ENCODE measurements at regions not wholly inside any gene's neighbourhood (a gene's known extent, or its start where the extent isn't known, plus 50 kb on each side); places are given as distances from the start of the nearest gene placed in this dataset.

- no peak overlapping the region for H3K4me2 ChIP-seq (ENCODE audit: low read length)
- no peak overlapping the region for H3K4me3 ChIP-seq (ENCODE audit: low read length)
- H3K27ac ChIP-seq (ENCODE audit: low read length), result no peak overlapping the region
- no peaks in the 10 kb centered on the region for H3K4me1 ChIP-seq (ENCODE audit: low read length)
- no peaks in the 10 kb centered on the region for H3K9me3 ChIP-seq (ENCODE audit: insufficient read depth, low read length)
- H3K79me2 ChIP-seq (ENCODE audit: low read length), result no peaks in the 10 kb centered on the region
- no peak for TF ChIP-seq CTCF (IDR thresholded peaks at IDR 0.05; ENCODE audit: low read depth, low read length)
- TF ChIP-seq EZH2phosphoT487 (IDR thresholded peaks at IDR 0.05; ENCODE audit: low read depth), result no peak
- H4K20me1 ChIP-seq (ENCODE audit: insufficient read depth, low read length), result no peaks in the 10 kb centered on the region
- H3K36me3 ChIP-seq (replicated peaks; ENCODE audit: low read depth, low read length), result no peaks in the 10 kb centered on the region
- no peak overlapping the region for H3K9ac ChIP-seq (ENCODE audit: low read length)
- H3K27me3 ChIP-seq (ENCODE audit: low read depth, low read length), result no peaks in the 10 kb centered on the region
- no peak overlapping the region for H2AFZ ChIP-seq (ENCODE audit: low read depth, low read length)
Observed at GRCh38 chr13:63414247-63414646, 1998.6 kb upstream of the PCDH20 start.

GRCh38 chr13:63409791-63410351, 1994.2 kb upstream of the PCDH20 start:
- H2AFZ ChIP-seq (ENCODE audit: low read depth, low read length), result no peak overlapping the region
- H3K9ac ChIP-seq (ENCODE audit: low read length), result no peak overlapping the region
- no peaks in the 10 kb centered on the region for H4K20me1 ChIP-seq (ENCODE audit: insufficient read depth, low read length)
- H3K9me3 ChIP-seq (ENCODE audit: insufficient read depth, low read length), result no peaks in the 10 kb centered on the region
- H3K27ac ChIP-seq (ENCODE audit: low read length), result no peak overlapping the region
- H3K36me3 ChIP-seq (replicated peaks; ENCODE audit: low read depth, low read length), result no peaks in the 10 kb centered on the region
- H3K4me1 ChIP-seq (ENCODE audit: low read length), result no peaks in the 10 kb centered on the region
- no peak overlapping the region for H3K4me2 ChIP-seq (ENCODE audit: low read length)
- no peak for TF ChIP-seq EZH2phosphoT487 (IDR thresholded peaks at IDR 0.05; ENCODE audit: low read depth)
- no peak for TF ChIP-seq CTCF (IDR thresholded peaks at IDR 0.05; ENCODE audit: low read depth, low read length)
- H3K79me2 ChIP-seq (ENCODE audit: low read length), result no peaks in the 10 kb centered on the region
- H3K27me3 ChIP-seq (ENCODE audit: low read depth, low read length), result no peaks in the 10 kb centered on the region
- no peak overlapping the region for H3K4me3 ChIP-seq (ENCODE audit: low read length)

- H3K9ac ChIP-seq (ENCODE audit: low read length), result no peak overlapping the region
- no peaks in the 10 kb centered on the region for H3K27me3 ChIP-seq (ENCODE audit: low read depth, low read length)
- H3K36me3 ChIP-seq (replicated peaks; ENCODE audit: low read depth, low read length), result no peaks in the 10 kb centered on the region
- H2AFZ ChIP-seq (ENCODE audit: low read depth, low read length), result peak overlapping the region; percentile 16; the same call in 1 of the 2 replicates
- H3K9me3 ChIP-seq (ENCODE audit: insufficient read depth, low read length), result no peaks in the 10 kb centered on the region
- H3K4me3 ChIP-seq (ENCODE audit: low read length), result no peak overlapping the region
- TF ChIP-seq EZH2phosphoT487 (IDR thresholded peaks at IDR 0.05; ENCODE audit: low read depth), result no peak
- no peak for TF ChIP-seq CTCF (IDR thresholded peaks at IDR 0.05; ENCODE audit: low read depth, low read length)
- H4K20me1 ChIP-seq (ENCODE audit: insufficient read depth, low read length), result no peaks in the 10 kb centered on the region
- H3K4me1 ChIP-seq (ENCODE audit: low read length), result no peaks in the 10 kb centered on the region
- no peaks in the 10 kb centered on the region for H3K79me2 ChIP-seq (ENCODE audit: low read length)
- no peak overlapping the region for H3K27ac ChIP-seq (ENCODE audit: low read length)
- H3K4me2 ChIP-seq (ENCODE audit: low read length), result no peak overlapping the region
Observed at GRCh38 chr13:63408331-63409189, 1992.9 kb upstream of the PCDH20 start.

GRCh38 chr13:63403733-63404132, 1988.1 kb upstream of the PCDH20 start:
- Histone ChIP-seq H3K27ac (ENCODE audit: low read length) (no peak overlapping the region), H2AFZ (ENCODE audit: low read depth, low read length) (no peak overlapping the region), H3K27me3 (ENCODE audit: low read depth, low read length) (no peaks in the 10 kb centered on the region), H4K20me1 (ENCODE audit: insufficient read depth, low read length) (no peaks in the 10 kb centered on the region), H3K9ac (ENCODE audit: low read length) (no peak overlapping the region), H3K4me1 (ENCODE audit: low read length) (no peaks in the 10 kb centered on the region), H3K79me2 (ENCODE audit: low read length) (no peaks in the 10 kb centered on the region), H3K4me3 (ENCODE audit: low read length) (no peak overlapping the region), H3K9me3 (ENCODE audit: insufficient read depth, low read length) (no peaks in the 10 kb centered on the region), H3K4me2 (ENCODE audit: low read length) (no peak overlapping the region), H3K36me3 (replicated peaks; ENCODE audit: low read depth, low read length) (no peaks in the 10 kb centered on the region)
- TF ChIP-seq EZH2phosphoT487 (IDR thresholded peaks at IDR 0.05; ENCODE audit: low read depth), result no peak
- 0 out of 2 replicates have a peak, but pooled peaks have one; percentile 4 for TF ChIP-seq CTCF (IDR thresholded peaks at IDR 0.05; ENCODE audit: low read depth, low read length)
